ENCODE measurements at regions not wholly inside any gene's neighbourhood (a gene's known extent, or its start where the extent isn't known, plus 50 kb on each side); places are given as distances from the start of the nearest gene placed in this dataset.

DNA sequence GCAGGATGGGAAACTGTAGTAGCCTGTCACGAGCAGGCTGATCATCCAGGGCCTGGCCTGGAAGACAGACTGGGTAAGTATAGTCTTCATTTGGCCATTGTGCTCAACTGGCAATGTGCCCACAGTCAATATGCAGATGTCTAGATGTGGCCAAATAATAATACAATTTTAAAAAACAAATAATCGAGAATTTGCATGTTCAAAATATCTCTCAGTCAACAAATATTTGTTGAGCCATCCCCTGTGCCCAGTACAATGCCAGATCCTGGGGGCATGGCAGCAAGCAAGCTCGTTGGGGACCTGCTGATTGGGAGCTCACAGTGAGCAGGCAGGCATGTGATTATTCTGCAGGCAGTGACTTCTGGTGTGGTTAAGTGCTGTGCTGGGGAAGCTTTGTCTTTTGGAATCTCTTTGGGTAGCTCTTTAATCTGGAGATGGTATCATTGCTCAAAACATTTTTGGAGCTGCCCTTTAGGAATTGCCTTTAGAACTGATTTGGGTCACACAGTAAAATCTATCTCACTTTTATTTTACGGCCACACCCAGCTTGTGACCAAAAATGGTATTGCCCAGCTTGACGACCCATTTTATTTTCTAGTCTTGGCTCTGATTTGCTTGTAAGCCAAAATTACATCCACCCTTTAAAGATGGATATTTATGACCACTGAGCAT lies 92.2 kb downstream of the PLCE1 start:
- TF ChIP-seq CTCF (IDR thresholded peaks at IDR 0.05), result no peak
- TF ChIP-seq FOXP1 (CRISPR knock-in tag; IDR thresholded peaks at IDR 0.05; ENCODE audit: borderline replicate concordance), result no peak
- no peak for TF ChIP-seq ZNF263 (CRISPR knock-in tag; IDR thresholded peaks at IDR 0.05; ENCODE audit: low read depth)
- TF ChIP-seq, protein P1, sequence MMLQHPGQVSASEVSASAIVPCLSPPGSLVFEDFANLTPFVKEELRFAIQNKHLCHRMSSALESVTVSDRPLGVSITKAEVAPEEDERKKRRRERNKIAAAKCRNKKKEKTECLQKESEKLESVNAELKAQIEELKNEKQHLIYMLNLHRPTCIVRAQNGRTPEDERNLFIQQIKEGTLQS (CRISPR knock-in tag; conservative IDR thresholded peaks at IDR 0.05), result no peak
- no peak for TF ChIP-seq CREB1 (CRISPR knock-in tag; IDR thresholded peaks at IDR 0.05)
- TF ChIP-seq CREM (CRISPR knock-in tag; IDR thresholded peaks at IDR 0.05), result no peak
- TF ChIP-seq ELF4 (CRISPR knock-in tag; IDR thresholded peaks at IDR 0.05; ENCODE audit: low read depth), result no peak
- TF ChIP-seq, protein P2, sequence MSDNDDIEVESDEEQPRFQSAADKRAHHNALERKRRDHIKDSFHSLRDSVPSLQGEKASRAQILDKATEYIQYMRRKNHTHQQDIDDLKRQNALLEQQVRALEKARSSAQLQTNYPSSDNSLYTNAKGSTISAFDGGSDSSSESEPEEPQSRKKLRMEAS (CRISPR knock-in tag; IDR thresholded peaks at IDR 0.05), result no peak
- TF ChIP-seq ATF2 (CRISPR knock-in tag; IDR thresholded peaks at IDR 0.05; ENCODE audit: borderline replicate concordance, low read depth), result no peak
- TF ChIP-seq JUN (CRISPR knock-in tag; IDR thresholded peaks at IDR 0.05), result no peak
- no peak for TF ChIP-seq TEAD4 (CRISPR knock-in tag; IDR thresholded peaks at IDR 0.05)
- no peak for TF ChIP-seq ATF6 (CRISPR knock-in tag; IDR thresholded peaks at IDR 0.05)

All from WTC11 (cell line).